ENCODE measurements at regions not wholly inside any gene's neighbourhood (a gene's known extent, or its start where the extent isn't known, plus 50 kb on each side); places are given as distances from the start of the nearest gene placed in this dataset.
"Not testable (repeated sequence)": the region's sequence is repeated elsewhere in the genome, so short reads cannot be mapped to it uniquely, and the experiment has no call there.

DNA sequence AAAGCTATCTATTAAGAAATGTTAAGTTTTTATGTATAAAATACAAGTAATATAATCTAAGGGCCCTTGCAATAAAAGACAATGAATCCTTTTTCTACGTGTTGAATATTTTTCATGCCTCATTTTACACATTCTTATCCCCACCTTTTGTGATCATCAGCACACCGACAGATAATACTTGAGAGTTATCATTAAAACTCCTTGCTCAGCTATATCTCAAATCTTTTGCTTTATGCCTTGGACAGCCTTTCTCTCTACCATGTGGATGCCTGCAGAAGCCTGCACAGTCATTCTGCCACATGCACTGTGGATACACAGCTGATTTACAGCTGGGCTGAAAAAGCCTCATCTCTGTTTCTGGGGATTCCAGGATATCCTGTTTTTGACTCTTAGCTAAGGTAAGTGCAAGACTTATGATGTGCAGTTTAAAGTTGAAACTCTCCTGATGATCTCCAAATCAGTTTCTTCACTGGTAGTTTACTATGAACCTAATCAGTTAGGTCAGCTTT is 1565.1 kb downstream of the SI start:
- no peak for DNase-seq

DNA sequence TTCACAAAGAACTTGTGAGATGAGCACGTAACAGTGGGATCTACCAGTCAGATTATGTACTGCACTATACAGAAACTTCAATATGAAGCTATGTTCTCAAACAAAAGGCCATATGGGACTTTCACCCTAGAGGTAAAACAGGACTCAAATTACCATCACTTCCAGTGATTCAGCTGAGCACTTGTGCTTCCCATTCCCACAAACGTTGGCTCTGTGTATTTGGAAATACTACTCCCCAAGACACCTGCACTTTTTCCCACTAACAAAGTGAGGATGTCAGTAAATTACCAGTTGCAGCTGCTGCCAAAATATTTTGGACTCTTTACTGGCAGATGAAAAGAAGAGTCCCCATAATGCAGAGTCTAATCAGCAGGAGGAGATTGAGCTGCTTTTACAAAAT is 1570.1 kb downstream of the SI start:
- no peak for DNase-seq

DNA sequence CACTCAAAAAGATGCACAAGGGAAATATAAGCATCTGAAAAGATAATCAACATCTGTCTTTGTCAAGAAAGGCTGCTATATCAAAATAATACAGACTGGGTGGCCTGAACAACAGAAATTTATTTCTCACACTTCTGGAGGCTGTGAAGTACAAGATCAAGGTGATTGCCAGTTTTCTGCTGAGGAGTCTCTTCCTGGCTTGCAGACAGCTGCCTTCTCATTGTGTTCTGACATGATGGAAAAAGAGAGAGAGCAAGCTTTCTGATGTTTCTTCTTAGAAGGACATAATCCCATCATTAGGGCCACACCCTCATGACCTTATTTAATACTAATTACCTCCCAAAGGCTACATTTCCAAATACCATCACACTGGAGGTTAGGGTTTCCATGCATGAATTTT is 1573.3 kb downstream of the SI start:
- DNase-seq, result no peak

DNA sequence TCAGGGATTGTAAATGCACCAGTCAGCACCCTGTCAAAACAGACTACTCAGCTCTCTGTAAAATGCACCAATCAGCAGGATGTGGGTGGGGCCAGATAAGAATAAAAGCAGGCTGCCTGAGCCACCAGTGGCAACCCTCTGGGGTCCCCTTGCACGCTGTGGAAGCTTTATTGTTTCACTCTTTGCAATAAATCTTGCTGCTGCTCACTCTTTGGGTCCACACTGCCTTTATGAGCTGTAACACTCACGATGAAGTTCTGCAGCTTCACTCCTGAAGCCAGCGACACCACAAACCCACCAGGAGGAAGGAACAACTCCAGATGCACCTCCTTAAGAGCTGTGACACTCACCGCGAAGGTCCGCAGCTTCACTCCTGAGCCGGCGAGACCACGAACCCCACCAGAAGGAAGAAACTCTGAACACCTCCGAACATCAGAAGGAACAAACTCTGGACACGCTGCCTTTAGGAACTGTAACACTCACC is 1578.5 kb downstream of the SI start:
- not testable (repeated sequence) for DNase-seq

DNA sequence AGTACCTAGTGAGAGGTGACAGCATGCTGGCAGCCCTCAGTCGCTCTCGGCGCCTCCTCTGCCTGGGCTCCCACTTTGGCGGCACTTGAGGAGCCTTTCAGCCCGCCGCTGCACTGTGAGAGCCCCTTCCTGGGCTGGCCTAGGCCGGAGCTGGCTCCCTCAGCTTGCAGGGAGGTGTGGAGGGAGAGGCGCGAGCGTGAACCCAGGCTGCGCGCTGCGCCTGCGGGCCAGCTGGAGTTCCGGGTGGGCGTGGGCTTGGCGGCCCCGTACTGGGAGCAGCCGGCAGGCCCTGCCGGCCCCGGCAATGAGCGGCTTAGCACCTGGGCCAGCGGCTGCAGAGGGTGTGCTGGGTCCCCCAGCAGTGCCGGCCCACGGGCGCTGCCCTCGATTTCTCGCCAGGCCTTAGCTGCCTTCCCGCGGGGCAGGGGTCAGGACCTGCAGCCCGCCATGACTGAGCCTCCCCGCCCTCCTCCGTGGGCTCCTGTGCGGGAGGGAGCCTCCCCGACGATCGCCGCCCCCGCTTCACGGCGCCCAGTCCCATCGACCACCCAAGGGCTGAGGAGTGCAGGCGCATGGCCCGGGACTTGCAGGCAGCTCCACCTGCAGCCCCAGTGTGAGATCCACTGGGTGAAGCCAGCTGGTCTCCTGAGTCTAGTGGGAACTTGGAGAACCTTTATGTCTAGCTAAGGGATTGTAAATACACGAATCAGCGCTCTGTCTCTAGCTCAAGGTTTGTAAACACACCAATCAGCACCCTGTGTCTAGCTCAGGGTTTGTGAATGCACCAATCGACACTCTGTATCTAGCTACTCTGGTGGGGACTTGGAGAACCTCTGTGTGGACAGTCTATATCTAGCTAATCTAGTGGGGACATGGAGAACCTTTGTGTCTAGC is 1579.2 kb downstream of the SI start:
- DNase-seq, result not testable (repeated sequence)

DNA sequence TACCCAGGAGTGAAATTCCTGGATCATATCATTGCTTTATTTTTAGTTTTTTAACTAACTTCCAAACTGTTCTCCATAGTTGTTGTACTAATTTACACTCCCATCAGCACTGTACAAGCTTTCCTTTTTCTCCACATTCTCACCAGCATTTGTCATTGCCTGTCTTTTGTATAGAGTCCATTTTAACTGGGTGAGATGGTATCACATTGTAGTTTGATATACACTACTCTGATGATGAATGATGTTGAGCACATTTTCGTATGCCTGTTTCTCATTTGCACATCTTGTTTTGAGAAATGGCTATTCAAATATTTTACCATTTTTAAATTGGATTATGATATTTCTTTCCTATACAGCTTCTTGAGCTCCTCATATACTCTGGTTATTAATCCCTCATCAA is 1586.6 kb downstream of the SI start:
- DNase-seq, result no peak

DNA sequence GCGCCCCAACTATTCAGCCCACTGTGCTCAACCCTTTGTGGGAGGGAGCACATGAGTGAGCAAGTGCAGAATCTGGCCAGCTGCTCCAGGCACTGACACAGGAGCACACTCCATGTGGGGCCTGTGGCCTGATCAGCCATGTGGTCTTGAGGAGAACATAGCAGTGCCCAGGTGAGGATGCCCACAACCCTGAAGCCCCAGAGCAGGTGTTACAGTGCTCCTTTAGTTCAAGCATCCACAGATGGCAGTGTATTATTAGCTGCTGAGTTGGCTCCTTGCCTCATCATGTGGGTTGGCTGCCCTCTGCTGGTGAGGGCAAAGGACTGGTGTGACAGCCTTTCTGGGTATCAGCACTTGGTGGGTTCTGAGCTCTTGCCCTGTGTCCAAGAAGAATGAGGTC is 1588.2 kb downstream of the SI start:
- peak; percentile 79 for DNase-seq

DNA sequence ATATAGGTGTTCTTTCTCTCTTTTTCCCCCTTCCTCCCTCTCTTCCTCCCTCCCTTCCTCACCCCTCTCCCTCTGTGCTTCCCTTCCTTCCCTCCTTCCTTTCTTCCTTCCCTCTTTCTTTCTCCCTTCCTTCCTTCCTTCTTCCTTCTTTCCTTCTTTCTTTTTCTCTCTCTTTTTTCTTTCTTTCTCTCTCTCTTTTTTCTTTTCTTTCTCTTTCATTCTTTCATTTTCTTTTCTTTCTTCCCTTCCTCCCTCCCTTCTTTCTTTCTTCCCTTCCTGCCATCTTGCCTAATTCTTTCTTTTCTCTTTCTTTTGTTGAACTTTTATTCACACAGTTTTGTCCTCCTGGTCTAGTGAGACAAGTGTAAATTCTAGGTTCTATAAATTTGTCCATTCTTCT is 1595.6 kb downstream of the SI start:
- no peak for DNase-seq

DNA sequence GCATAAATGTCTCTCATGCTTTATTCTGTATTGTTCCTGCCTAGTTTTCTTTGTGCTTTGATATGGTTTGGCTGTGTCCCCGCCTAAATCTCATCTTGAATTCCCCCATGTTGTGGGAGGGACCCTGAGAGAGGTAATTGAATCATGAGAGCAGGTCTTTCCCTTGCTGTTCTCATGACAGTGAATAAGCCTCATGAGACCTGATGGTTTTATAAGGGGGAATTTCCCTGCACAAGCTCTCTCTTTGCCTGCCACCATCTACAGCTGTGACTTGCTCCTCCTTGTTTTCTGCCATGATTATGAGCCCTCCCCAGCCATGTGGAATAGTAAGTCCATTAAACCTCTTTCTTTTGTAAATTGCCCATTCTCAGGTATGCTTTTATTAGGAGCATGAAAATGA is 1596.6 kb downstream of the SI start:
- DNase-seq, result no peak

DNA sequence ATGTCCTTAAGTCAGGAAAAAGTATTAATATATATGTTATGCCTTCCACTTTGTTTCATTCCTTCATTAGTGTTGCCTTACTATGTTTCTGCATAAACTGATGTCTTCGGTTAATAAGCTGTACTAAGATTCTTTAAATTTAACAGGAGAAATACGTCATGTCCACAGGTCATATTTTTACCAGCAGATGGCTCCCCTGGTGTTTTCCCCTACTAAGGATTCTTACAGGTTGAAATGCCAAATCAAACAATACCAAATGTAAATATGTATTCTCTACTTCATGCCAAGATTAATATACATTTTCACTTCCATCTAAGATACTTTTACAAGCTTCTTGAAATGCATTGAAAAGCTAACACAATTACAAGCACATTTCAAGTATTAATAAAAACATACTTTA is 1602.1 kb downstream of the SI start:
- DNase-seq, result peak; percentile 2

DNA sequence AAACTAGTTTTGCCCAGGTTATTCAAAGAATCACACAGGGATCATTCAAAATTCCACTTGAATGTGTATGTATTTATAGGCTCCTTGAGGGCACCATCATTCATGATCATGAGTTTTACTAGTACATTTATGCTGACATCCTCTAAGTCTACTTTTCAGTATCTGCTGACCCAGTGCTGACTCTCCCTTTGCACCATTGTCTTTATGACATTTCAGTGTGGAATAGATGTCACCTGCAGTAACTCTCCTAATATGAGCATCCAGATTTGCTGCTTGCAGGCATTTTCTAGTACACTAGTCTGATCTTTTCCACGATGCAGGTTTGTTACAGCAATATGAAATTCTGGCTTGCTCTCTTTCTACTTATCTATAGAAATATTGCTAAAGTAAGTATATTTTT is 1603.5 kb downstream of the SI start:
- DNase-seq, result no peak

DNA sequence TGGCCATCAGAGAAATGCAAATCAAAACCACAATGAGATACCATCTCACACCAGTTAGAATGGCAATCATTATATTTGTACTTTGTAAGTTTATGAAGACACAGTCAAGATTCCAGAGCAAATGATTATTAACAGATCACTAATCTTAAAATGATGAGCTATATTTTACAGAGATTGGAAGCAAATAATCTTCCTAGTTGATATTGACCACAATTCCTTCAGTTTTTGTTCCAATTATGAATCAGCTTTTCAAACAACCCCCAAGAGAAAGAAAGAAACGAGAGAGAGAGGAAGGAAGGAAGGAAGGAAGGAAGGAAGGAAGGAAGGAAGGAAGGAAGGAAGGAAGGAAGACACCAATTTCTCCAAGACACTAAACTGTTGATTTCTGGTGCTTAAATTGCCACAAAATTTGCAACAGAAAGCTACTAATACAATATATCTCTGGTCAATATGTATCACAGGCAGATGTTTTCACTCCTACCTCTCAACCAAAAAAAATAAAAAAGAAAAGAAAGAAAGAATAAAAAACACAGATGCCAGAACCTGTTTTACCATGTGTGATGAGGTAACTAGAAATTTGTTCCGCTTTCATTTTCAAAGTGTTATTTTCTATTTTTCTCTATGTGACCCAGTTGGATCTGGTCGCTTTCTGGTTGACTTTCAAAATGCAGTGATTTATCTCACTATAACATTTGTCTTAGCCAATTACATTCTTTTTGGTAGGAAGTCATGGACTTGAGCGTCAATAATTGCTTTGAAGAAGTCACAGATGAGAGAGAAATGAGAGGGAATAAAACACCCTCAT is 1609.6 kb downstream of the SI start:
- no peak for DNase-seq

DNA sequence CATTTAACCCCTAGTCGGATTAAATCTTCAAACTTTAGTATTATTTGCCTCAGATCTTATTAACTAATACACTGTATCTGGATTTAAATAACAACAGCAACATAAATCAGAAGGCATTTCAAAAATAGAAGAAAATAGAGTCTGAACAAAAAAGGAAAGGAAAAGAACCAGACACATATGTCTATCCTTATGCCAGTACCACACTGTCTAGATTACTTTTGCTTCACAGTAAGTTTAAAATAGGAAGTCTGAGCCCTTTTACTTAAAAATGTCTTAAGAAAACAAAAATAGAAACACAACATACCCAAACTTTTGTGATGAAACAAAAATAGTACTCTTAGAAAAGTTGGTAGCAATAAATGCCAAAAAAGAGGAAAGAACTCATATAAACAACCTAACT is 1615.8 kb downstream of the SI start:
- no peak for DNase-seq

DNA sequence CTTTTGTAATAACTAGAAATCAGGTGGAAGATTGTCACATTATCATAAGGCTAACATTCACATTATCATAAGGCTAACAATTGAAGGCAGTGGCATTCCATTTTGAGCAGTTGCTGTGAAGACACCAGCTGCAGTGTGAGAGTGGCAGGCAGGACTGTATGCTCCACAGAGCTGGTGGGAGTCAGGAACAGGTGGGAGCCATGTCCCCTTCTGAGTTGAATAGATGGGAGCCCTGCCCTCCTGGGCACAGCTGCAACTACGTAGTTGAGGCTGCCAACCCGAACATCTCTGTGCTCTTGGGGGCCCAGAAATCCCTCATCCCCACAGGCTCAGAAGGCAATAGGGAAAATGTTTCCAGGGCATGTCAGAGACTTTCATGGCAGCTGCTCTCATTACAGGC is 1627.6 kb downstream of the SI start:
- no peak for DNase-seq

DNA sequence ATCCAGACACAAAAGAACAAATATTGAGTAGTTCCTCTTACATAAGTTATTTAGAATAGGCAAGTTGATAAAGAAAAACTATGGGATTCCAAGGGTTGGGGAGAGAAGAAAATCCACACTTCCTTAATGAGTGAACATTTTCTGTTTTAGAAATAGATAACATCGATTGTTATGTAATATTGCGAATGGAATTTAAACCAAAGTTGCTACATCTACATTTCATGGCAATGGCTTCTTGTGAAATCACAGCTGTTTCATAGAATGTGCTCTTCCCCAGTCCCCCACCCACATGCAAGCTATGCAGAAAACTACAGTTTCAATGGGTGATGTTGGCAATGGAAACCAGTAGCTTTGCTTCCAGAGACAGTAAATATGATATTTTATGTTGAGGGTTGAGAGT is 1639.5 kb downstream of the SI start:
- DNase-seq, result no peak

DNA sequence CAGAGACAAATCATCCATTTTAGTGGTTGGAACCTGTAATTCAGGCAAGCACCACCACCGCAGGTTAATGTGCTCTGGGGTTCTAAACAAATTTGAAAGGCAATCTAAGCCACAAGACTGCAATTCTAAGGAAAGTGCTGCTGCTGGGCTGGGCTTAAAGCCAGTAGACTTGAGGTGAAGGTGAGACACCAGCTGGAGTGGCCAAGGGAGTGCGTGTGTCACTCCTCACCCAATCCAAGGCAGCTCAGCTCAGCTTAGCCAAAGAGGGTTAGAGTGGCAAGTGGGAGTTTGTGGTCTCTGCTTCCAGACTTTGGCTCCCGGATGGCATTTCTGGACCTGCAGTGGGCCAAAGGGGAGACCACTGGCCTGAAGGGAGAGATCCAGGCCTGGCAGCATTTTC is 1655.6 kb downstream of the SI start:
- no peak for DNase-seq

DNA sequence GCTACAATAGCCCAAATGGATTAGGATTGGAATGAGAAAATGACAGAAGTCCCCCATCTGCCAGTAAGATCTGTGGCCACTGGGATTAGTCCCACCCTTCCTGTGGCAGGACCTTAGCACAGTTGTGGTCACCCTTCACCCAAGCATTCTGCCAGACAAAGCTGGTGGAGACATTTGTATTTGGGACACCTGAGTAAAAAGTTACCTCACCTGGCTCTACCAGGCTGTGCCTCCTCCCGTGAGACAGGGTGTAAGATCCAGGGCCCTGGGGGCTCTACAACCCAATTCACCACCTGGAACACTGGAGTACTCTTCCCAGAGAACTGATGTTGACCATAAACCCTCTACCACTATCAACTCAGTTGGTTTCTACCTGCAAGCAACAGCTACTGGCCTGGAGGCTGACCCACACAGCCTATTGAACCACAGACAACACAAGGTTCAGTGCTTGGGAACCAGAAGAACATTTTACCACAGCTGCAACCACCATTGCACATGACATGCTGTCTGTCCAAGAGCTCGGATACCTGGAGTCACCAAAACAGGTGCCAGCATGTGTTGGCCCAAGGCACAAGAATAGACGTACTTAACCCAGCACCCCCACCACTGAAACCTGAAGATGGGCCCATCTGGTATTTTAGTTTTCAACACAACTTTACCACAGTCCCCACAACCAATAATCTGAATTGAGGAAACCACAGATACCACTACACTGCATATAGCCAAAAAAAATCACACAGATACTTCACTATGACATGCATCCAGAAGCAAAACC is 1686.7 kb downstream of the SI start:
- no peak for DNase-seq

DNA sequence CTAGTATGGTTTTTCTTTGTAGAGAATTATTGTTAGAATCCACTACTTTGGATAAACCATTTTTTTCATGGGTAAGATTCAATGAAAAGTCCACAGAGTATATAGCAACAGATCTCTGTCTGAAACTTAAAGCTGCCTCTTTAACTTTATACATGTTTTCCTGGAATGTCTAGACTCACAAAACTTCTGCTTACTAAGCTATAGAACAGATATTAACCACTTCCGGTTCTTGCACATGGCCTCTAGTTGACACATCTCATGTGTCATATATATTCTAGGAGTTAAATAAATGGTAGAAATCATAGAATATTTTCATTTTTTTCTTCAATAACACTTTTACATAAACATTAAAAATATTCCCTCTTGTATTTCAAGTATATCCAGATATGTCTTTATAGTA is 1693.9 kb downstream of the SI start:
- DNase-seq, result no peak

DNA sequence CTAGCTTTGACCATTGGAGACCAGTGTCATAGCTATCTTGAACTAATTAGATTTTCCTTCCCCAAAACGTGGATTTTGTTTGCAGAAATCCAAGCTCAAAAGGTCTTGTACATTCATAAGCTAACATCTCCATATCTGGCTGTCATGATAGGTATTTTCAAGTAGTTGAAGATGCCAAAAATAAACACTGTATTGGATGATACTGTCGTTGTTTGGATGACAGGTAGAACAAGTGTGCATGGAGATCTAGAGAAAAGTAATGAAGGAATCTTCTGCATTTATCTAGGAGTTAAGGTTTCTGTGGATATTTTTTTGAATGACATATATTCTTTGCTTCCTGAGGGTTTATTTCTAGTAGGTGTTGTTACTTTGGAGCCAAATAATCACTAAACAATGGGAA is 1696.1 kb downstream of the SI start:
- no peak for DNase-seq

DNA sequence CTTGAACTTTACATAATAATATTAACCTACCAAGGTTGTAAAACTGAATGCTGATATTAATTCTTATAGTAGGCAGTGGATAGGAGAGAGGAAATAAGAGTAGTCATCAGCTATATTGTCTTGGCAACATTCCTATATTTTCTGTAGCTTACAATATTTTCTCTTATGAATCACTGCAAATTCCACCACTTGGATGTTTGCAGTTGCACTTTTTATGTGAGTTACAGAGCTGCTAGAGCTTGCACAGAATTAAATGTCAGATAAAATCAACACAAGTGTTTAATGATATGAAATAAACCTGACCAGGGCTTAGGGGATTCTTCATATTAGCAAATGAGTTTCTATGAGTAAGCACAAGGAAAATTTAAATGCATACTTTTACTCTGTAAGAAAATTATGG is 1710.1 kb downstream of the SI start:
- DNase-seq, result no peak

DNA sequence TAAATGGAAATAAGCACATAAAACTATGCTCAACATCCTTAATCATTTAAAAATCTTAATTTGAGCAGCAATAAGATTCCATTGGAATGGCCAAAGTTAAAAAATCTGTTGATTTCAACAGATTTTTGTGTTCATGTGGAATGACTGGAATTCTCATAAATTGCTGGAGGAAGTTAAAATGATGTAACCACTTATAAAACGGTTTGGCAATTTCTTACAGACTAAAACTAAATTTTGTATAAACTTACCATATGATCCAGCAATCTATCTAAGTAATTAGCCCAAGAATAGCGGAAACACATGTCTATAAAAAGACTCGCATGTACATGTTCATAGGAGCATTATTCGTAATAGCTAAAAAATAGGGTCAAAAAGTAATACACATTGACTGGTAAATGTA is 1713.6 kb downstream of the SI start:
- DNase-seq, result no peak

DNA sequence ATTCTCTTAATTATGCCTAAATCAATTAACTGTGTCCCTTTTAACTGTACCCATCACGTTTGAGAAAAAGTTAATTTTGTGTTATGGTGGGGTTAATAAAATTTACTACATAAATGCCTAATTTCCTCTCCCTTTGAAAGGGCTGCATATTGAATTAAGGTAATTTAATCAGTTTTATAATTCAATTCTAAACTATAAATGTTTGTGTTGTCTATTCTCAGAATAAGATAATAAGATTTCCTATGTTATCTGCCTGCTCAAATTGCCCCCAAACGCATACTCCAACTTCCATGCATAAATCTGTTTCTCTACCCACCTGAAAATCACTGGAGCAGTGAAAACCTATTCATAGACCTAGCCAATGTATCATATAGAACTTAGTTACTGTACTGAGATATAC is 1716.1 kb downstream of the SI start:
- no peak for DNase-seq

DNA sequence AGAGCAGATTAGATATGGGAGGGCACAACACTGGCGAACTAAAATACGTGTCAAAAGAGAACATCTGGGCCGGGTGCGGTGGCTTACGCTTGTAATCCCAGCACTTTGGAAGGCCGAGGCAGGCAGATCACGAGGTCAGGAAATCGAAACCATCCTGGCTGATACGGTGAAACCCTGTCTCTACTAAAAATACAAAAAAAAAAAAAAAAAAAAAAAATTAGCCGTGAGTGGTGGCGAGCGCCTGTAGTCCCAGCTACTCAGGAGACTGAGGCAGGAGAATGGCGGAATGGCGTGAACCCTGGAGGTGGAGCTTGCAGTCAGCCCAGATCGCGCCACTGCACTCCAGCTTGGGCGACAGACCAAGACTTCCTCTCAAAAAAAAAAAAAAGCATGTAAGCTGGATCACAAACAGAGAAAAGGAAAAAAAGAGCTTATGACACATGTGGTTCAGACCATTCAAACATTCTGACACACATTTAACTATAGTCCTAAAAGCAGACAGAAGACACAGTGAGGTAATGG is 1716.9 kb downstream of the SI start:
- DNase-seq, result not testable (repeated sequence)

Measured in hematopoietic multipotent progenitor cell treated with erythropoietin and hydrocortisone succinate and interleukin-3 and kit ligand, for 6 days (in vitro differentiated cells).